ENCODE measurements at regions not wholly inside any gene's neighbourhood (a gene's known extent, or its start where the extent isn't known, plus 50 kb on each side); places are given as distances from the start of the nearest gene placed in this dataset.
"Not testable (repeated sequence)": the region's sequence is repeated elsewhere in the genome, so short reads cannot be mapped to it uniquely, and the experiment has no call there.

GRCh38 chr1:83251687-83252086, 747.2 kb downstream of the TTLL7 start:
- DNase-seq (ENCODE audit: low read depth), result not testable (repeated sequence)

GRCh38 chr1:83246780-83247179, 752.2 kb downstream of the TTLL7 start:
- DNase-seq (ENCODE audit: low read depth), result not testable (repeated sequence)

GRCh38 chr1:83244832-83245231, 754.1 kb downstream of the TTLL7 start:
- DNase-seq (ENCODE audit: low read depth), result peak; percentile 4

- not testable (repeated sequence) for DNase-seq (ENCODE audit: low read depth)
Measured at GRCh38 chr1:83239568-83239967, 759.4 kb downstream of the TTLL7 start.

- not testable (repeated sequence) for DNase-seq (ENCODE audit: low read depth)
Measured at GRCh38 chr1:83238654-83239053, 760.3 kb downstream of the TTLL7 start.

GRCh38 chr1:83219788-83220187, 779.1 kb downstream of the TTLL7 start:
- DNase-seq (ENCODE audit: low read depth), result not testable (repeated sequence)

- DNase-seq (ENCODE audit: low read depth), result not testable (repeated sequence)
Measured at GRCh38 chr1:83218036-83218716, 780.8 kb downstream of the TTLL7 start.

GRCh38 chr1:83214317-83214716, 784.6 kb downstream of the TTLL7 start:
- not testable (repeated sequence) for DNase-seq (ENCODE audit: low read depth)

- not testable (repeated sequence) for DNase-seq (ENCODE audit: low read depth)
Measured at GRCh38 chr1:83213648-83214047, 785.3 kb downstream of the TTLL7 start.

- not testable (repeated sequence) for DNase-seq (ENCODE audit: low read depth)
Measured at GRCh38 chr1:83212033-83212432, 786.9 kb downstream of the TTLL7 start.

- DNase-seq (ENCODE audit: low read depth), result not testable (repeated sequence)
Measured at GRCh38 chr1:83208540-83208939, 790.4 kb downstream of the TTLL7 start.

GRCh38 chr1:83194610-83195009, 804.3 kb downstream of the TTLL7 start:
- DNase-seq (ENCODE audit: low read depth), result not testable (repeated sequence)

- DNase-seq (ENCODE audit: low read depth), result not testable (repeated sequence)
Measured at GRCh38 chr1:83182033-83182728, 816.8 kb downstream of the TTLL7 start.

- not testable (repeated sequence) for DNase-seq (ENCODE audit: low read depth)
Measured at GRCh38 chr1:83180621-83181020, 818.3 kb downstream of the TTLL7 start.

- DNase-seq (ENCODE audit: low read depth), result not testable (repeated sequence)
Measured at GRCh38 chr1:83167634-83168033, 831.3 kb downstream of the TTLL7 start.

- DNase-seq (ENCODE audit: low read depth), result peak; percentile 58
Measured at GRCh38 chr1:83163879-83164475, 835.0 kb downstream of the TTLL7 start.

- DNase-seq (ENCODE audit: low read depth), result not testable (repeated sequence)
Measured at GRCh38 chr1:83158924-83159323, 840.0 kb downstream of the TTLL7 start.

- DNase-seq (ENCODE audit: low read depth), result peak; percentile 70
Measured at GRCh38 chr1:83154306-83154705, 844.6 kb downstream of the TTLL7 start.

- DNase-seq (ENCODE audit: low read depth), result peak; percentile 89
Measured at GRCh38 chr1:83151167-83151898, 847.6 kb downstream of the TTLL7 start.

GRCh38 chr1:83150479-83150878, 848.5 kb downstream of the TTLL7 start:
- not testable (repeated sequence) for DNase-seq (ENCODE audit: low read depth)

- DNase-seq (ENCODE audit: low read depth), result not testable (repeated sequence)
Measured at GRCh38 chr1:83145820-83146219, 853.1 kb downstream of the TTLL7 start.

GRCh38 chr1:83142802-83143201, 856.1 kb downstream of the TTLL7 start:
- DNase-seq (ENCODE audit: low read depth), result not testable (repeated sequence)

Measured in HT1080 (cell line).